GM04503 (cell line): ENCODE measurements at regions not wholly inside any gene's neighbourhood (a gene's known extent, or its start where the extent isn't known, plus 50 kb on each side); places are given as distances from the start of the nearest gene placed in this dataset.
"Not testable (repeated sequence)": the region's sequence is repeated elsewhere in the genome, so short reads cannot be mapped to it uniquely, and the experiment has no call there.

Experiments
- DNase-seq: peaks from one replicate; pipeline ENCODE4 v3.0.0-alpha.2; 2012; ENCODE audit warnings: low read depth

GRCh38 chr9:95391271-95391670 is 73.8 kb upstream of the FANCC start:
- not testable (repeated sequence) for DNase-seq

GRCh38 chr9:95389373-95389772 is 71.9 kb upstream of the FANCC start:
- no peak for DNase-seq

DNA sequence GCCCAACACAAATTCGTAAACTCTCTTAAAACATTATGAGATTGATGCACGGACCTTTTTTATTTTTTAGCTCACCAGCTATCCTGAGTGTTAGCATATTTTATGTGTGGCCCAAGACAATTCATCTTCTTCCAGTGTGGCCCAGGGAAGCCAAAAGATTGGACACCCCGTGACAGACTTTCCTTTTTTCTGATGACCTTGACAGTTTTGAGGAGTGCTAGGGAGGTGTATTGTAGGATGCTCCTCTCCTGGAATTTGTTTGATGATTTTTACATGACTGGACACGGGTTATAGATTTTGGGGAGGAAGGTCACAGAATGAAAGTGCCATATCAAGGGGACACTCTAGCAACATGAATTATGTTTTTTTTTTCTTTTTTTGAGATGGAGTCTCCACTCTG is 69.3 kb upstream of the FANCC start:
- no peak for DNase-seq

- no peak for DNase-seq
Measured at GRCh38 chr9:95385521-95385920, 68.0 kb upstream of the FANCC start.

DNA sequence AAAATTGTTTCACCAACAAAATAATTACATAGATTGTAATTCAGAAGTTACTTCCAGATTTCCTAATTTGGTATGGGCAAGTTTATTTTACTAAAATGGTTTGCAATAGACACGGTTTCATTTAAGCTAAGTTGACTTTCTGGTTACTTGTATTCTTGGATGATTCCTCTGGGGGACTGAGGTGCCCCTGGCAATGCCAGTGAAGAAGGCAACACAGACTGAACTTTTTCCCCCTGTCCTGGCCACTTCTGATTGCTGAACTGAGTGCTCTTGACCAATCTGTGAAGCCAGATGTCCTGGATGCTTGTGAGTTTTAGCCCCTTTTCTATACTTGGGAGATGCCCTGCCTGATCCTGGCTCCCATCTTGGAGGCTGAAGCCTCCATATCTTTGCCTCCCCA is 66.3 kb upstream of the FANCC start:
- peak; percentile 5 for DNase-seq

DNA sequence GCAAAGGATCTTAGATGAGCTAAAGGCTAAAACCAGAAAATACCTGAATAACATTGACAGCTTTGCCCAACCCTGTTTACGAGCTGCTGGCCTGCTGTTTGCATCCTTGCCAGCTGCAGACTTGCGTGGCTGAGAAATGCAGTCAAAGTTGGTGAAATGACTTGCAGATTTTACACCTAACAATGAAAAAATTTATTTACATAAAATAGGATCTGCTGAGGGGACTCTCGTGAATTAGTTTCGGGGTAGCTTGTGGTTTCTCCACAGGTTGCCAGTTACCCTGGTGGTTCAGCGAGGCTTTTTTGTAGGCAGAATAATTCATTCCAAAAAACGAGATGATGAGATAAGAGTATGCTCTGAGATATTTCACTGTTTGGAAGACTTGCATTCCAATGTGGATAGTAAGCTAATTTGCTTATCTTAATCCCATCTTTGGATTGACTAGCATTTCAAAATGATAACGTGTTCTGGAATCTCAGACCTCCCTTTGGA is 65.7 kb upstream of the FANCC start:
- peak; percentile 79 for DNase-seq

DNA sequence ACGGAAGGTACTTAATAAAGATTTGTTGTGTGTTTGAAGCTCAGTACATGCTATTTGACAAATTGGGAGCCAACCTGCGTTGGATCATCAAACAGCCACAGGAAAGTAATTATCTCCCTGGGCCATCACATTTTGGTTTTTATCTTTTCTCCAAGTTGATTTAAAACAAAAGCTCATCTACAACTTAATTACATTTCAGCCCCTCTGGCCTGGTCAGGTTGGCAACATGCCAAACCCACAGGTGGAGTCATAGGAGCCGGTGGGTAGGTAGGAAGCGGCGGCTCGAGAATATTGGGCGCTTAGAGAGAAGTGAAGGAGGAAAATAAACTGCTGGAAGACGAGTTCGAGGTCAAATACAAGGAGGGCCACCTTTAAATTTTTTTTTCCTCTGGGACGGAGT is 64.9 kb upstream of the FANCC start:
- DNase-seq = no peak

GRCh38 chr9:95381221-95381620 is 63.7 kb upstream of the FANCC start:
- DNase-seq = peak; percentile 15

GRCh38 chr9:95379630-95380029 is 62.1 kb upstream of the FANCC start:
- DNase-seq = no peak

- no peak for DNase-seq
Measured at GRCh38 chr9:95373782-95374487, 56.4 kb upstream of the FANCC start.

- DNase-seq = no peak
Measured at GRCh38 chr9:95373069-95373681, 55.7 kb upstream of the FANCC start.

- DNase-seq = peak; percentile 60
Measured at GRCh38 chr9:95370064-95370463, 52.6 kb upstream of the FANCC start.

- no peak for DNase-seq
Measured at GRCh38 chr9:95368377-95369160, 51.1 kb upstream of the FANCC start.
